Kasumi-1 (cell line): ENCODE measurements at regions not wholly inside any gene's neighbourhood (a gene's known extent, or its start where the extent isn't known, plus 50 kb on each side); places are given as distances from the start of the nearest gene placed in this dataset.

Source experiments
- DNase-seq, 2 experiments: peaks; one replicate each; lab custom pipeline; 2025; lab: John Stamatoyannopoulos, UW

DNA sequence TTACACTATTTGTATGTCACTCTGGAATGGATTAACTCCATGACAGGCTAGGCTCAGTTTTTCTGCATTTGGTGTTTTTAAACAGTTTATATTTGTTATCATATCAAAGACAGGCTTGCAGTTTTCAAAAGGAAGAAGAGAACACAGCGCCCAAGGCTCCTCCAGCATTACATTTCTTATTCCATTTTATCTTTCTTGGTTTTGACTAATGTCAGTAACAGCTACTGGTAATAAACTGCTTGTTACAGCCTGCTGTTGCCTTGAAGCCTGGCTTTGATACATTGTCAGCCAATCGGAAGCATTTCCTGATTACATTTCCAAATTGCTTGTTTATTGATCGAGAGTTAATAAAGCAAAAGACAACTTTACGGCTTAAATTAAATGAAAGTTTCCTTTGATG, 166.0 kb upstream of the MDFIC start:
- DNase-seq: no peak

DNA sequence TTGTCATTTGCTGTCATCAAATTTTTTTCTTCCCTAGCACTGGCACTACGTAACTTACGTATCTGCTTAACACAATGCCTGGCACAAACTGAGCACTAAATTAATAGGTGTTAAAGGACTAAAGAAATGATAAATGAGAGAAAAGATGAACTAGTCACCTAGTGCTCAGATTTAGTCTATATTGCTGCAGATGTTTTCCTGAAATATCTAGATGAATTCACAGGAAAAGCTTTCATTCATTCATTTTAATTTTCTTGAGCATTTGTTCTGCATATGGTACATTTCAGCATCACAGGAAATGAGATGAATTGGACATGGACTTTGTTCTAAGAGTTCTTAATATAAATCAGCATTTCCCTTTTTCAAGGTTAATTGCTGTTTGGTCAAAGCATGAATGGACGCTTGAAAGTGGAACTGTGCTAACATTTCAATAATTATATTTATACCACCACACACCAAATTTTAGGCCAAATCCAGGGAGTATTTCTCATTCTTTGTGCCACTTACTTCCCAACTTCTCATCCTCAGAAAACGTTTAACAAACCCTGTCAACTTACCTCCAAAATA, 163.2 kb upstream of the MDFIC start:
- DNase-seq: no peak

DNA sequence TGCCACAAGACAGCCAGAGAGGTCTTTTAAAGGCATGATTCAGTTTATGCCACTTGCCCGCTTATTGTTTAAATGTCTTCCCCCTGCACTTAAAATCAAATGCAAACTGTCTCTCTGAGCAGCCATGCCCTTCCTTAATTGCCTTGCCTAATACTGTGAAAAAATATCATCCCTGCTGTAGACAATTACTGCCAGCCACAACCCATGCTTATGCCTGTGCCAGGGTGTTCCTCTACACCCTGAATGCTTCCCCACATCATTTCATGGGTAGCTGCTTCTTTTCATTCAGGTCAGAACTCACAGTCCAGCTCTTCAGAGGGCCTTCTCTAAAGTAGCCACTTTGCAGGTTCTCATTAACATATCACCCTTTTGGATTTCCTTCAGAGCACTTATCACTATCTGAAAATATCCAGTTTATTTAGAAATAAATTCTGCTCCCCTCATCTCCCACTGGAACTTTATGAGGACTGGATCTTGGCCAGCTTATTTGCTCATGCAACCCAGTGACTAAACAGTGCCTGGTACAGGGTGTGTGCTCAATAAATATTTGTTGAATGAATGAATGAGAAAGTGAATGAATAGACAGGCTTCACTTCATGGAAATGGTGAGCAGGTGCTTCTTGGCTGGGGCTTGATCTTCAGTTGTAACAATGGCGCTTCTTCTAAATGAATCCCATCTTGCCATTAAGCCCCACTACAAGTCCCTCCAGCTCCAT, 162.4 kb upstream of the MDFIC start:
- DNase-seq: no peak

DNA sequence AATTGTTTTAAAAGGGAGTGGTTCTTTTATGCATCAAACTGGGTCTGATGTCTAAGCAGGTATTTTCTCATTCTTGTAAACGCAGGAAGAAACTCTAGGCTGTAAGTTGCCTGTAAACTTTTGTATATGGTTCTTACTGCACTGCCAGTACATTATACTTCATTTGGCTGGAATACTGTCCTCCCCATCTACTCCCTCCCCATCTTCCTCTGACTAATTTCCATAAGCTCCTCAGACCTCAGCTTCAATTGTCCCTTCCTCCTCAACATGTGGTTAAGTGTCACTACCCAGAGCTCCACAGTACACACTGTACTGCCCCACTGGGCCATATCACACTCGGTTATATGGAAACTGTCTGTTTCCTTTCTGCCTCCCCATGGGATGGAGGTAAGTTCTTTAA, 161.4 kb upstream of the MDFIC start:
- no peak for DNase-seq

DNA sequence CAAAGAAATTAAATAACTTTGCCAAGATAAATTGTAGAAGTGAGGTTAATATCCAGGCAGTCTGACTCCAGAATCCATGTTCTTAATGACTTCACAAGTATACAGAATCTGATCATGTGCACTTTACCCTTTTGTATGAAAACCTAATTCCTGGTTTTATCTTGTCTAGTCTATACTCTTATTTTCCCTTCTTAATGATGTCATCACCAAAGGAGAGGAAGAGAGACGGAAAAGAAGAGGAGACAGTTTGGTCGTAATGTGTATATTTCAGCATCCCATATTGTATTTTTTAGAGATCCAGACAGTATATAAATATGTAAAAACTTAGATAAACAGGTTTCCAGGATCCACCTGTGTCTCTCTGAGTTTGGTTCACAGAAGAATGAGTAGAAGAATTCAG, 159.9 kb upstream of the MDFIC start:
- DNase-seq: no peak

DNA sequence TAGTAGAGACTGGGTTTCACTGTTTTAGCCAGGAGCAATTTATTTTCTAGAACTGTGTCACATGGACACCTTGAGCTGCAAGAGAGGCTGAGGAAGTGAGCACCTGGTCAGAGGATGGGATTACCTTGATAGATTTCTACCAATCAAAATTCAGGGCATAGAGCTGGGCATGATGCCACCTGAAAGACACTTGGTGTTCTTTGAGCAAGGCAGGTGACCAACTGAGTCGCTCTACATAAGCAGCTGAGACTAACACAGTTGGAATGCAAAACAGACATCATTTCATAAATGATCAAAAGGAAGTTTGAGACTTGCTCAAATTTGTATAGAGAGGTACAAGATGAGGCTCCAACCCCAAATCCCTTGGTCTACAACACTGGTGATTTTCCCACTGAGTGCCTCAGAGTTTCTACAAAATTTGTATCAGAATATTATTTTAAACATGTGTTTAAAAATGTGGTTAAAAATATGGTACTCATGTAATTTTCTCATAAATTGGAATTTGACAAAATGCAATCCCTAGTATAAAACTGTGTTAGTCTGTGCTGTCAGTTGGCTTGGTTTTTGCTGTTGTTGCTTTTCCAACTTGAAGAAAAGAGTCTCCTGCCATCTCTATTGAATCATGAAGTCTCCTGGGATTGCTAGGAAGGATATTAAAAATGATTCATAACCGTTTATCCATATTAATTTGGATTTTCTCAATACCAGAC, 156.4 kb upstream of the MDFIC start:
- no peak for DNase-seq

DNA sequence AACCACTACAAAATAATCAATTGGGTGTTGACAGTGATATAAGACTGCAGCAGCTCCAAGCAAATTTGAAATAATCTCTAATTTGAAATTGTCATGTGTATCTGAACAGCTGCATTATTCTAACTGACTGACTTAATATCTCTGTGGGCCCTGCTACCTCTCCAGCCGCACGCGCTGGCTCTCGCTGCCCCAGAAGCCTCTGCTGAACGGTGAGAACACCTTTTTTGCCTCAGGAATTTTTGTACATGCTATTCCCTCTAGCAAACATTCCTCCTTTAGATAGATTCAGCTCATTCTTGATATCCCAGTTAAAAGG, 155.9 kb upstream of the MDFIC start:
- DNase-seq: no peak

DNA sequence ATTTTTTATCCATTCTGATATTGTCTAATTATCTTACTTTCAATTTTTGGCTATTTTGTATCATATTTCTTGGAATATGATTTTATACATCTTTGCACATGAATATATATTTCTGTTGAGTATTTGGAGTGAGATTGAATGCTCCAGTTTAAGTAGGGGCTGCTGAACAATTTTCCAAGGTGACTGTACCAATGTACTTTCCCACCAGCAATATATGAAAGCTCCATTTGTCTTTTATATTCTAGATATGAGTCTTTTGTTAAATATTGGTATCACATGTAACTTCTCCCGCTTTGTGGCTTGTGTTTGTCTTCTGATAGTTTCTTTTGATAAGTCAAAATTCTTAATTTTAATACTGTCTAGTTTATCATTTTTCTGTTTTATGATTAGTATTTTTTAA, 144.6 kb upstream of the MDFIC start:
- no peak for DNase-seq

DNA sequence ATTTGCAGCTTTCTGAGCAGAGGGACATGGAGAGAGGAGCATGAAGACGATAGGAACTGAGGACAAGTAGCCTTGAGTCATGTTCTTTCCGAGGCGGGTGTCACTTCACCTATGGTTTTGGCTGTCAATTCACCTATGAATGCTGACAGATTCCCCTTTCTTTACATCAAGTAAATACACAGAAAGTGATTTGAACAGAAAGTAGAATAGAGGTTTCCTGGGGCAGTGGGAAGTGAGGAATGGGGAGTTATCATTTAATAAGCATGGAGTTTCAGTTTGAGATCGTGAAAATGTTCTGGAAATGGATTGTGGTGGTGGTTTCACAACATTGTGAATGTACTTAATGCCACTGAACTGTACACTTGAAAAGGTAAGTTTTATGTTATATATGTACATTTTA, 138.4 kb upstream of the MDFIC start:
- no peak for DNase-seq

DNA sequence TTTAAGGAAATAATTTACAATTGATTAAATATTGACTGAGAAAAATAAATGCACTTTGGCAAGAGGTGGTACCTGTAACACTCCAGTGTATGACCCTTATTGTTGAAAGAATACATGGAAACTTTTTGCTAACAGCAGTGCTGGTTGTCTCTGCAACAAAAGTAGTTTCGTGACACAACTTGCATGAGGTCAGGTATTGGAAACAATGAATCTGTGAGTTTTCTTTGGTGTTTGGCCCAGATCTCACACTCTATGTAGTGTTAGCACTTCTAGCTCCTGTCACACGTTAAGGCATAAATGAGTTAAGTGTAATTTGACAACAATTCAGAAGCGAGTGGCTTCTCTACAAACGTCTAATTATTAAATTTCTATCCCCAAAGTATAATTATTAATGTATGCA, 137.7 kb upstream of the MDFIC start:
- no peak for DNase-seq

DNA sequence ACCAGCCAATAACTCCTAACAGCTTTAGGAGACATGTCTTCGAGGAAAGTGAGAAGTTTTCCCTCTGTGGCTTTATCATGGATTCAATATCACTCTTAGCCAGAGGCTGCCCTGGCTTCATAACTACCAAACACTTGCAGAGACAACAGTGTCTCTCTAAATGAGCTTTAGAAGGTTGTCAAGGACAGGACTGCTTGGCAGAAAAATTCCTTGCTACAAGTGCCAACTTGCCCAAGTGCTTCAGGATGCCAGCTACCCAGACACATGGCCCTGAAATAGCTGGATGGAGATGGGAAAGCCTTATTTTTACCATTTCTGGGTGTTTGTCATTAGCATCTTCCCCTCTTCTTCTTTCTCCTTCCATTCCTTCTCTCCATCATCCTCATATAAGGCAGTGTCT, 137.1 kb upstream of the MDFIC start:
- DNase-seq: no peak

DNA sequence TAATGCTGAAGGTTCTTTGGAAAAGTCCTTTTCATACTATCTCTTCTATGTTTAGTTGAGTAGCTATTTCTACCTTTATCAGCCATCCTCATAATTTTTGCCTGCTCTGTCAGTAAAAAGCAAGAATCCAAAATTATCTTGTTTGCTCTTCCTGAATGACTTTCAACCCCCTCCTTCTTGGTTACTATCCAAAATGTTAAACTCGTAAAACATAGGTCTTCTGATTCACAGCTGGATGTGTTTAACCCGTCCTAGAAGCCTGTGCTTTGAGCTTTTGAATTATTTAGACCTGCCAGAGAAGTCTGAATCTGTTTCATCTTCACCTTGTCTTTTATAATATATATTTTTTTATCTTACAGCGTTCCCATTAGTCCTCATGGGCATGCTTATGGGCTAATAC, 136.4 kb upstream of the MDFIC start:
- no peak for DNase-seq

DNA sequence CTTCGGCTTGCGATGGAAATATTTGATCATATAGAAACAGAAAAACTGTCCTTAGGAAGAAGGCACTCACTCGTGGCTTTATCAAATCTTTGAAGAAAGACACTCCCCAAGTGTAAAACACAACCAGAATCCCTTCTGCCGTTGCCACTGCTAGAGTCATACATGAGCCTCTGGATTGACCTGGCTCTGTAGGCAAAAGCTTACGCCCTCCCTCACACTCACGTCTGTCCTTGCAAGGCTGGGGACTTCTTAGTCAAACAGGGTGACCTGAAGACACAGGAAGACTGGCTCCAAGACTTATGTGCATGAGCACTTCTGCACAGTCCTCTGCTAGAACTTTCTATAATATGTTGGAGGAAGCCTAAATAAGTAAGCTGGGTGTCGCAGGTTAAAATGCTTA, 135.4 kb upstream of the MDFIC start:
- no peak for DNase-seq

DNA sequence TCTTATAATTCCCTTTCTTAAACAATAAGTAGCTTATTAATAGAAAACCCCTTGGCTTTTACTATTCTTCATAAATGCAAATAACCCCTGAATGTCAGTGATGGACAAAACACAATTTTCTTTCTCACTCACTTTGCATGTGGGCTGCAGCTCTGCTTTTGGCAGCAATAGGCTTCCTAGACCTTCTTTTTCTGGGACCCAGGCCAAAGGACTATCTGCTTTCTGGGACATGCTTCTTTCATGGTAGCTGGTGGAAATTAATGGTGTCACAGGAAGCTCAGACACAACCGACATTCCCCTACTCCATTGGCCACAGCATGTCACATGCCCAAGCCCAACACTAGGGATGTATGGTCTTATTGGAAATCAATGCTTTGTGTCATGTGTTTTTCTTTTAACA, 134.3 kb upstream of the MDFIC start:
- no peak for DNase-seq

DNA sequence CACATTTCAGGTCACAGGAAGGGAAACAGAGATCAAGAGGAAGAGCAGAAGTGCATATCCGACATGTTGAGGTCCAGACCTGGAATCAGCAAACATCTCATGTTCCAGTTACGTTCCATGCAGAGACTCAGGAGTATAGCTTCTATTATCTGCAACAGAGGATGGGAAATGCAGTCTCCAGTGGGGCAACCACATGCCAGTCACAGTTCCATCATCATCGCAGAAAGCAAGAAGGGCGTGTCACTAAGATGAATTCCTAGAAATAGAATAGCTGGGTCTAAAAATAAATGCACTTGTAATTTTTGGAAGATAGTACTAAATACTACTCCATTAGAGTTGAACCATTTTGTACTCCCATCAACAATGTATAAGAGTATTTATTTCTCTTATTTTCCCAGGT, 133.2 kb upstream of the MDFIC start:
- DNase-seq: no peak

DNA sequence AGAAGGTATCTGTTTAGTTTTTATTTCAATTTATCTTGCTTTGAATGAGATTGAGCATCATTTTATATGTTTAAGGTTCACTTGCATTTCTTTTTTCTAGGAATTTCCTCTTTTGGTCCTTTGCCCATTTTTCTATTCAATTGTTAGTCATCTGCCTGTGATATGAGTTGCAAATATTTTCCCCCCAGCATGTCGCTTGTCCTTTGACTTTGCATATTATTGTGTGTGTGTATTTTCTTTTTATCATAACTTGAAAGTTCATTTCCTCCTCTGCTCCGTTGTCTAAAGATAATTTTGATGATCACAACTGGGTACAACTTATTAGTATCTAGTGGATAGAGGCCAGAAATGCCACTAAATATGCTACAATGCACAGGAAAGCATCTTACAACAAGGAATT, 132.7 kb upstream of the MDFIC start:
- DNase-seq: no peak

DNA sequence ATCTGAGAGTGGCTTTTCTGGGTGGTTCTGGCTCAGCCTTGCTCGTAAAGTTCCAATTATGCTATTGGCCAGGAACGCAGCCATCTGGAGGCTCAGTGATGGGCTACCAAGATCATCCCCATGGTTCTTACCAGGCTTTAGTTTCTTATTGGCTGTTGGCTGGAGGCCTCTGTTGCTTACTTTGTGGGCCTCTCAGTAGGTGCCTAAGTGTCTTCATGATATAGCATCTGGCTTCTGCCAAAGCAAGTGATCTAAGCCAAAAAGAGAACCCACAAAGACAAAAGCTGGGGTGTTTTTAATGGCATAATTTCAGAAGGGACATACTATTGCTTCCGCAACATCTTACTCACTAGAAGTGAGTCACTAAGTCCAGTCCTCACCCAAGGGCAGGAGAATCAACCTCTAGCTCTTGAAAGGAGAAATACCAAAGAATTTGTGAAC, 132.0 kb upstream of the MDFIC start:
- DNase-seq: no peak

DNA sequence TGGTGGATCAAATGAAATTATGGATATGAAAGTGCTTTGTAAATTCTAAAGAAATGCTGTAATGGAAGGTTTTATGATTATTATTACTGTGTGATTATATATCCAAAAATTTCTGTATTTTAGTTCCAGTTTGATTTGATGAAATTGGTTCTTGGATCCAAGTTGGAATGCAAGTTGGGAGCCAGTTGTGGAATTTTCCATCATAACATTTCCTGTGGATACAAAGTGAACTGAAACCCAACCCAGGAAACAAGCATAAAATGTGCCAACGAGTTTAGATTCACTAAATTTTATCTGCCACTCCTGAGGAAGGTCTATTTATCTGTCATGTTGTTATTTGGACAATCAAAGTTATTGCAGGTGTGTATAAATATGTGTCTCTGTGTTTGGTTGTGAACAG, 131.4 kb upstream of the MDFIC start:
- DNase-seq: no peak

DNA sequence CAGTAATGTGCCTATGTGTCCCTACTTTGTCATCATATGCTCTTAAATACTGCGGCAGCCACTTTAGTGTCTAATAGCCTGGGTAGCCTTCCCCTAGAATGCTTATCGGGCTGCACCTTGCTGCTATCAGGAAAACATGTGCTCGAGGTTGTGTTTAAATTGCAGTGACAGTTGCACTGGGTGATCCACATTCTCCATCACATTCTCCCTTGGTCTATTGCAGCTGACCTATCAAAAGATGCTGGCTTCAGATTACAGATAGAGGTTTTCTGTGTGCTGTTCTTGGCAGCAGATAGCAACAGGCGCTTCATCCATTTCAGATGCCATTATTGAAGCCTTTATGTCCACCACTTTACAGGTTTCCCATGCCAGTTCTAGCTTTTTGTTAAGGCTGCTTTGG, 130.1 kb upstream of the MDFIC start:
- DNase-seq: no peak

DNA sequence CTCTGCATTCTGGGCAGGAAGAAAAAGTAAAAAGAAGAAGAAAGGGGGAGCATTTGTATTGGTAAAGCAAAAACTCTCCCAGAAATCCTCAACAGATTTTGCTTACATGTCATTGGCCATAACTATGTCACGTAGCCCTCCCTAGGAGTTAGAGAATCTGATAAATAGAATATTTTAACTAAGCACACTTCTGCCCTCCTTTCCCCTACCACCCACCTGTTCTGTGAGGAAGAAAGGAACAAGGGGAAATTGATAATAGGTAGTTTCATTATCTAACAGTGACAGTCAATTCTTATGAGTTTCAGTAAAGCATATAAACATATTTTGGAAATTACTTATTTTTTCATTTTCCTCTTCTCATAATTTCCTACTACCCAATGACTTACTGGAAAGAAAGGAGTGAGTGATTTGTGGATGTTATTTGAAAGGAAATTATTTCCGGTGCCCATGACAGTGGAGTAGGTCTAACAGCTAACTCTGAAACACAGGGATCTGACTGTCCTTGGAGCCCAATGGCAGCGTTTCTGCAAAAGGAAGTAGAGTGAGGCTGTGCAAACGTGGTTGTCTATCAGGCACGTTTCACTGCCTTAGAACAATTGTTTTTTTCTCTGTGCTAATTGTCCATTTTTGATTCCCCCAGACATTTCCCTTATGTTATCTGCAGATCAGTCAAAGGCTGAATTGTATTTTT, 128.6 kb upstream of the MDFIC start:
- no peak for DNase-seq

DNA sequence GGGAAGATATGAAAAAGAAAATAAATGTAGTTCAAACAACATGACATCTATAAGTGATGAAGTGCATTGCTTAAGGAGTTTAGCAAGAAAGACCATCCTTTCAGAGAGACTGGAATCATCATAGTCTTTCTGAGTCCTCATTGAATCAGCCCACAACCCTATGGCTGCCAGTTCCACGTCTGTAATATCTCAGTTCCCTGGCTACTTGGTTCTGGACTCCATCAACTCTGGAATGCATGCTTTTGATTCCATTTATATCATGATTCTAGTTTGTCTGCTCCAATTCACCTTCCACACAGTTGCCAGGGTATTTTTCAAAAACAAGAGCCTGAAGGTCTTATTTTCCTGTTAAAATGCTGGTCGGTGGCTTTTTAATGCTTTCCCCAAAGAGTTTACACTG, 126.4 kb upstream of the MDFIC start:
- DNase-seq: no peak

DNA sequence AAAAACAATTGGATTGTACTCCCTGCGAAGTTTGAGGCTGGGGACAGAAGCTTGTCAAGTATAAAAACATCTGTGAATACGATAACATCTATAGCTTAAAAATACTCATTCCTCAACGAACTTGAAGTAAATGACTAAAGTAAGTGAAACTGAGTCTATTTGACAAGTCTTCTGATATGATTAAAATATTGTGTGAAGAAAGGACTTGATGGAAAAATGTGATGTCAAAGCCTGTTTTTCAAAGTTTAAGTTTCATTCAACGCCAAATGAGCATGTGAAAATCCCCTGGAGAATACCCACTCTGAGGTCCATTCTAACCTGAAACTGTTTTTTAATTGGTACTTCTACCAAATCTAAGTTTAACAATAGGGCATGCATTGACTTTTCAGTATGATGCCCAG, 122.3 kb upstream of the MDFIC start:
- DNase-seq: no peak

DNA sequence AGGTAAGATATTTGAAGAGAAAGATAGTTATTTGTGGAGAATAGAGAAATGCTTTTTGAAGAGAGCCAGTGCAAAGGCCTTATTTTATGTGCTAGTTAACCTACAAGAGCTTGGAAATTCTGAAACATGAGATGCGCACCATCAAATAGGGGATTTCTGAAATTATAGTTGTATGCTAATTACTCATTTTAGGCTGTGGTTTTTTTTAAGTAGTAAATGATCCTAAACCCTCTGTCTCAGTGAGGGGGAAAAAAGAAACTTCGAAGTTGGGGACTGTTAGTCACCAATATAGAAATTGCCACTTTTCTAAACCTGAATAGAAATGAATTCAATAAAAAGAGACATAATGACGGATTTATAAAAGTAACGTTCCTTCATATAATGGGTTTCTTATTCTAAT, 119.3 kb upstream of the MDFIC start:
- DNase-seq: no peak
